GM21576 (cell line): ENCODE measurements at regions not wholly inside any gene's neighbourhood (a gene's known extent, or its start where the extent isn't known, plus 50 kb on each side); places are given as distances from the start of the nearest gene placed in this dataset.

Experiments
- ATAC-seq: cut with Tn5 transposase; IDR thresholded peaks from one replicate; pipeline ENCODE4 v1.9.1; 2021; ENCODE audit warnings: mild to moderate bottlenecking, moderate library complexity; ENCODE audit not compliant: unreplicated experiment

DNA sequence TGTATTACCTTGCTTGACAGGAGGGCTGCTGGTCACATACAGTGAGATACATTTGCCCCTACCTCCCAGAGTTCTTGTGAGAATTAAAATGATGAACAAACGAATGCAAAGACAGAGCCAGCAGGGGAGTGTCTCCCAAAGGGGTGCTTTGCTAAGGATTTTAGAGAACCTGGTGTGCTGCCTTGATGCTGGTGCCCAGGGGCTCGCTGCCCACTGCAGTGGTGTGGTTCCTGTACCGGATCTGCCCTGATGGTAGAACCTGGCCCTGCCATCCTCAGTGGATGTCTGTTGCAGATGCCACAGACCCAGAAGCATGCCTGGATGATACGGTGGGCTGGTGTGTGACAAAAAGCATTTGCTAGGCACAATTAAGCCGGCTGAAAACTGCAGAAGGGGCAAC, 414.8 kb upstream of the HS6ST1 start:
- no peak for ATAC-seq

GRCh38 chr2:128734521-128735295, 416.0 kb upstream of the HS6ST1 start:
- ATAC-seq, result peak; percentile 41

- ATAC-seq, result no peak
Observed at GRCh38 chr2:128735296-128735960, 416.8 kb upstream of the HS6ST1 start.

DNA sequence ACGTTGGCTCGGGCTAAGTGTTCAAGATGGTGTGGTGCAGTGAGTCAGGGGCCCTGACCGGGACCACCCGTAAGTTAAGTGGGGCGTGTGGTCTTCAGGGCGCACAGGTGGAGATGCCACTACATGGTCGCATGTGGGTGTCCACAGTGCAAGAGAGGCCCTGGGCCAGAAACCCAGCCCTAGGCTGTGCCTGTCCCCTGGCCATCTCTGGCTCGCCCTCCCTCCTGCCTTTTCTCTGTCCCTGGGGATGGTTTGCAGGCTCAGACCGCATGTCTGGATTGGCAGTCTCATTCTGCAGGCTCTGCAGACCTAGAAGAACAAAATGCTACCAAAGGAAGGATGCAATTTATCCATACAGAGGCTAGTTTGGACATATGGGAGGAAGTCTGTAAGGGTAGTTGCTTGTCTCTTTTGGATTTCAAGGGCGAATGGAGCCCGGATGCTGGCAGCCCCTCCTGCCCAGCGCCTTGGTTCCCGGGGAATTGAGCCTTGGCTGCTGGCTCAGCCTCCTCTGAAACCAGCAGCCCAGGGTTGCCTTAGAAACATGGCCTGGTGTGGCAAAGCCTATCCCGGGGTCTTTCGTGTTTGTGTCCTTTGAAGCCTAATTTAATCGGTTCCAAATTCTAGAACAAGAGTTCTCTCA, 417.5 kb upstream of the HS6ST1 start:
- no peak for ATAC-seq

DNA sequence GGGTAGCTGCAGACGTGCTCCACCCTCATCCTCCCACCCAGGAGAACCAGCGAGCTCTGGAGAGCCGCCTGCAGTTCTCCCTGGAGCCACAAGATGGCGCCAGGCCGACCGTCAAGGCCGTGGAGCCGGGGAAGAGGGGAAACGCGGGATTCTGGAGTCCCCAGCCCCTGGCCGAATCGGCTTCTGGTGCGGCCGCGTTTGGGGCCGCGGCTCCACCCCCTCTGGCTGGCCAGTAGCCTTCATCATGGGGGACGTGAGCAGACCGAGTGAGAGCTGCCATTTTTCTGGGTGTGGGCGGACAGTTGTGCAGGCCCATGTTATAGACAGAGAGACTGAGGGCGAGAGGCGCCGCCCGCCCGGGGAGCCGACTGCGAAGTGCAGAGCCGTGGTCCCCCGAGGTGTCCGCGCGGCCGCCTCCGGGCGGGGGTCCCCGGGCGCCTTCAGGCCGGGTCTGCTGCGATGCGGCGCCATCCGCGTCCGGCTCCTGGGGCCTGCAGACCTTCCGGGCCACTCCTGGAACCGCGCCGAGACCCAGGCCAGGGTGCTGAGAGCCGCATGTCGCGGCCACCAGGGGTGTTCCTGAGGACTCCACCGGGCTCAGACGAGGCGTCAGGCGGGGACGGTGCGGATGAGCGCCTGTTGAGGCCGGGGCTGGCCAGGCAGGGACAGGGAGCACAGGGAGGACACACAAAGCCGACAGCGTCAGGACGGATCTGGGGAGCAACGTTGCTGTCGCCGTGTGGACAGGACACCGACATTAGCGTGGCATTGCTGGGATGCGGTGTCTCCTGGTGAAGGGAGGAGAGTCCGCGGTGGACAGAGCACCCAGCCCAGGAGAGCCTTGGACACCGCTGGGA, 418.2 kb upstream of the HS6ST1 start:
- ATAC-seq, result peak; percentile 52

DNA sequence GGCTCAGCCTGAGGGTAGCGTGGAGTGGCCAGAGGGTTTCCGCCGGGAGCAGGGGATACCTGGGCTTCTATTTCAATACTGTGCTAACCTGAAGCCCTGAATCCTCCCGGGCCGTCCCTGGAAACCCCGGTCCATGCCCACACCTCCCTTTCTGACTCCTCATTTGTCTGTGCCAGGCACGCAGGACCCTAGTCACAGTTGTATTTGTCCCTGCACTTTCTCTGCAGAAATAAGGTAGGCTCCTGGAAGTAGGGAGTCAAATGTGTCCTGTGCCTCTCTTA, 418.8 kb upstream of the HS6ST1 start:
- ATAC-seq, result no peak

DNA sequence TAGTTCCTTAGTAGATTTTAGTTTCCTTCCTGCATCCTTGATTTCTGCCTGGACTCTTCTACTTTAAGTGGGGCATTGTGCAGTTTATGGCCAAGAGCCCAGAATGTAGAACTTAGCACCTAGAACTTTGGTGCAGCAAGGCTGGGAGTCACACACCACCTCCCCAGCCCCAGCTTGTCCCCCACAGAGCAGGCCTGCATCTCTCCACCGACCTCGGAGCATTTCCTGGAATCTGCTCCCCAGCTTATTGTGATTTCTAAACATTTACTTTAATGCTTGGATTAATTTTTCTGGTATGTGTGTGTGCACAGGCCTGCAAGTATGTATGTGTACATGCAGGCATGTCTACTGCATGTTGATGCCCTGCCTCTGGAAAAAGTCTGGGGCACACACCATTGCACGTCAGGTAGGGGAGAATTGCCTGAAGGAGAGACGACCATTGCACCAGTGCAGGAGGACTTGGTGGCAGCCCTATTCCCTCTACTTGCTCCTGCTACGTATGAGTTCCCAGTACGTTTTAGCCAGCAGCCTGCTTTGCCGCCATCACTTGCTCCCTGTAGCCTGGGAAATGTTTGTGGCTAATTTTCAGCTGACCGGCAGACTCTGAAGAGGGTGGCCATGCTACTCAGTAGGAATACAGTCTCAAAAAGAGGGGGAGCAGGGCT, 419.9 kb upstream of the HS6ST1 start:
- ATAC-seq, result no peak

DNA sequence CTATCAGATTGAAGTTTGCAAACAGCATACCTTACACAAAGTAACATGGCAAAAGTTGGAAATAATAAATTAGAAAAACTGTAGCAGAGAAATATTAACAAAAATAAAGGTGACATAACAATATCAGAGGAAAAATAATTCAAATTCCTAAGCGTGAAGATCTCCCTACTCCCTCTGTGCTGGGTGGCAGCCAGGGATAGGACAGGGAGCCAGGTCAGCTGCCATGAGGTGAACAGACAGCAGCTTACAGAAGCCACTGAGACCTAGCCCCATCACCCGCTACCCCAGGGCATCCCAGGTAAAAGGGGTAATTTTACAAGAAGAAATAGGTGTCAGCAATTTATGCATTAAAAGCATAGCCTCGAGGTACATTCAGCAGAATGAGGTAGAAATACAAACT, 423.8 kb upstream of the HS6ST1 start:
- no peak for ATAC-seq

- no peak for ATAC-seq
Observed at GRCh38 chr2:128745946-128746345, 427.3 kb upstream of the HS6ST1 start.

GRCh38 chr2:128746356-128746755, 427.7 kb upstream of the HS6ST1 start:
- ATAC-seq, result no peak

- ATAC-seq, result no peak
Observed at GRCh38 chr2:128748336-128748735, 429.7 kb upstream of the HS6ST1 start.

- no peak for ATAC-seq
Observed at GRCh38 chr2:128748835-128749605, 430.4 kb upstream of the HS6ST1 start.

GRCh38 chr2:128750328-128751165, 431.9 kb upstream of the HS6ST1 start:
- ATAC-seq, result no peak

DNA sequence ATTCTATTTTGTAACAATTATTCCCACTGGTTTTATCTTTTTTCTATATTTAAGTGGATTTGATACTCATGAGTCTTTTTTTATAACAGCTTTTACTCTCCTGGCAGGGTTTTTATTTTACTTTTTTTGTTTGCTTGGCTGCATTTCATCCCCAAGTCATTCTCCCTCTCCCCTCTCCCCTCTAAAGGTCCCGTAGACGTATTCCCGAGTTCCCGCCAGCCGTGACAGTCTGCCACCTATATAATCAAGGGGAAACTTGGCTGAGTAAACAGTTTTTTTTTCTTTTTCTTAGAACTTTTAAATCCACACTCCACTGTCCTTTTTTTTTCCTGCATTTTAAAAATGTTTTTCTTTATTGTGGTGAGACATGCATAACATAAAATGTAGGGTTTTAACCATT, 433.1 kb upstream of the HS6ST1 start:
- ATAC-seq, result no peak

DNA sequence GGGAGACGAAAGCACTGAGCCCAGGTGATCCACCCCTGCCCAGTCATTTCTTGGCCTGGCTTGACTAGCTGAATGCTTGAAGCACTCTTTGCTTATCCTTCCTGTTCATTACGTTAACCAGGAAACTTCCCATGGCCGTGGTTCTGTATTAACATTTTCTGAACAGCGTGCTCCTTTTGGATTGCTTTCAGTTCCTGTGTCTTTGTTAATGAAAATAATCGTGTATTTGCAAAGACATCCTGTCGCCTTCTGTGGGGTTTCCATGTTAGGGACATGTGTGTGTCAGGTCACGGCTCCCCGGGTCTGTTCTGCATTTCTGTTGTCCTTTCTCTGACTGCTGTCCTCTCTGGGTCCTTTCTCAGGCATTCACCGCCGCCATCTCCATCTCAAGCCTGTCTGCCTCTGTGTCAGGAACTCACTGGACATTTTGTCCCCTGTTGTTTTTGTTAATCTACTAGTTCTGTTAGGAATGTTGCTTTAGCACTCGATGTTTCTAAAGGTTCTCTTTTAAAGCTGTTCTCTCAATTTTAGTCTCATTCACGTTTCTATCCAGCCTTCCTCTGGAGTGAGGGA, 434.1 kb upstream of the HS6ST1 start:
- ATAC-seq, result no peak

GRCh38 chr2:128753321-128753720, 434.7 kb upstream of the HS6ST1 start:
- ATAC-seq, result no peak

GRCh38 chr2:128753800-128754199, 435.1 kb upstream of the HS6ST1 start:
- ATAC-seq, result no peak

GRCh38 chr2:128754246-128754724, 435.6 kb upstream of the HS6ST1 start:
- peak; percentile 93 for ATAC-seq
